BLaER1 treated with 17β-estradiol and CSF1 and Interleukin-3, amounts not matched to agents 10 nM and 100 nM (cell line): ENCODE measurements at regions not wholly inside any gene's neighbourhood (a gene's known extent, or its start where the extent isn't known, plus 50 kb on each side); places are given as distances from the start of the nearest gene placed in this dataset.

Experiments used
- H3K27ac ChIP-seq, 11 experiments: shearing (Covaris generic); formaldehyde crosslinking; 2 replicates each; pipeline ENCODE4 v1.8.1; 2022
- H3K27me3 ChIP-seq, 11 experiments: shearing (Covaris generic); formaldehyde crosslinking; 2 replicates each; pipeline ENCODE4 v1.8.1; 2022
- H3K36me3 ChIP-seq, 11 experiments: shearing (Covaris generic); formaldehyde crosslinking; 2 replicates each; pipeline ENCODE4 v1.8.1; 2022
- H3K4me1 ChIP-seq, 10 experiments: shearing (Covaris generic); formaldehyde crosslinking; 2 replicates each; pipeline ENCODE4 v1.8.1; 2022
- H3K4me2 ChIP-seq, 11 experiments: shearing (Covaris generic); formaldehyde crosslinking; 2 replicates each; pipeline ENCODE4 v1.8.1; 2022
- H3K4me3 ChIP-seq, 10 experiments: shearing (Covaris generic); formaldehyde crosslinking; 2 replicates each; pipeline ENCODE4 v1.8.1; 2022
- H3K9ac ChIP-seq, 11 experiments: shearing (Covaris generic); formaldehyde crosslinking; 2 replicates each; pipeline ENCODE4 v1.8.1; 2022
- H3K9me3 ChIP-seq, 11 experiments: shearing (Covaris generic); formaldehyde crosslinking; replicated peaks in 1 of 11; 2 replicates each; pipeline ENCODE4 v1.8.1; 2022
- H4K20me1 ChIP-seq, 11 experiments: shearing (Covaris generic); formaldehyde crosslinking; 2 replicates each; pipeline ENCODE4 v1.8.1; 2022
- Cebpa-rat ChIP-seq, 11 experiments: shearing (Covaris generic); IDR thresholded peaks; 2 replicates each; pipeline ENCODE4 v1.8.1; 2022

DNA sequence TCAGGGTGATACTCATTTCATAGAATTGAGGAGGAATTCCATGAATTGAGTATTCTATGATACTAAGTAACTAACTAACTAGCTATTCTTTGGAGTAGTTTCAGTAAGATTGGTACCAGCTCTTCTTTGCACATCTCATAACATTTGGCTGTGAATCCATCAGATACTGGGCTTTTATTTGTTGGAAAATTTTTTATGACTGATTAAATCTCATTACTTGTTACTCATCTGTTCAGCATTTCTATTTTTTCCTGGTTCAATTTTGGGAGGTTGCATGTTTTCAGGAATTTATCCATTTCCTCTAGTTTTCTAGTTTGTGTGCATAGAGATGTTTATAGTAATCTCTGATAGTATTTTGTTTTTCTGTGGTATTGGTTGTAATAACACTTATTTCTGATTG is 70.8 kb upstream of the FREM3 start:
- no peak overlapping the region for H3K4me2 ChIP-seq

DNA sequence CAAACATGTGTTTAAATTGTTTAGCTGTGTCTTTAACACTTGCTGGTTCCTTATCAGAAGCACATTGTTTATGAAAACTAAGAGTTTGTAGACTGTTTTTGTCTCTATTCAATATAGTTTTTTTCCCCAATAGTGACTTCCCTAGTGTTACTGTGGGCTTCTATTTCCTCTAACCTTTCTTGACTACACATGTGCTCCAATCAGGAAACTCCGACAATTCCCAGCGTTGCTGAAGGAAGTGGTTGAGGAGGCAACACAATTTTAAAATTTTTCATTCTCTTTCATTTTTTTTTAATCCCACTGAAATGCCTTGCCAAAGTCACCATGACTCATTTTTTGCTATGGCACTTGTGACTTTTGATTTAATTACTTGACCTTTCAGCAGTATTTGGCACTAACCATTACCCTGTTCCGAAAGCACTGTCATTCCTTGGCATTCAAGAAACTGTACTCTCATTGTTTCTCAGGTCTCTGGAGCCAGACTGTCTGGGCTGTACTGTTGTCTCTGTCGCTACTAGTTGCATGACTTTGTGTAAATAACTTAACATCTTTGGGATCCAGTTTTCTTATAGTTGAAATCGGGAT is 67.6 kb upstream of the FREM3 start:
- no peak for TF ChIP-seq Cebpa-rat (IDR thresholded peaks at IDR 0.05)
- Histone ChIP-seq H3K27ac (no peak overlapping the region), H3K4me3 (no peak overlapping the region), H4K20me1 (no peaks in the 10 kb centered on the region), H3K9me3 (no peaks in the 10 kb centered on the region), H3K36me3 (no peaks in the 10 kb centered on the region), H3K9ac (no peak overlapping the region), H3K27me3 (no peaks in the 10 kb centered on the region), H3K4me1 (no peaks in the 10 kb centered on the region), H3K4me2 (no peak overlapping the region)

More for the DNA sequence above, 70.8 kb upstream of the FREM3 start:
- H4K20me1 ChIP-seq, result no peaks in the 10 kb centered on the region
- no peaks in the 10 kb centered on the region for H3K9me3 ChIP-seq
- H3K4me1 ChIP-seq, result no peaks in the 10 kb centered on the region
- no peak for TF ChIP-seq Cebpa-rat (IDR thresholded peaks at IDR 0.05)
- H3K9ac ChIP-seq, result no peak overlapping the region
- H3K27ac ChIP-seq, result no peak overlapping the region
- no peak overlapping the region for H3K4me3 ChIP-seq
- H3K27me3 ChIP-seq, result no peaks in the 10 kb centered on the region
- no peaks in the 10 kb centered on the region for H3K36me3 ChIP-seq

DNA sequence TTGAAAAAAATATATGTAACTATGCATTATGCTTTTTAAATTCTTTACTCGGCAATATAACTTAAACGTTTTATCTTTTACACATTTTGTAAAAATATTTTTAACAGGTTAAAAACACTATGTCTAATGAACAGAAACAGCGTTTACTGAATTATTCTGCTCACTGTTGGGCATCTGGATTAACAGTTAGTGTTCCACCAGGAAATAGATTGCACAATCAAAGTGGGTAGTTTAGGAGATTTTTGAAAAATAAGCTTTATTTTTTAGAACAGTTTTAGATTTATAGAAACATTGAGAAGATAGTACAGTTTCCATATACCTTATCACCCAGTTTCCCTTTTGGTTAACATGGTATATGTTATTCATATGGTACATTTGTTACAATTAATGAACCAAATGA is 63.1 kb upstream of the FREM3 start:
- no peak for TF ChIP-seq Cebpa-rat (IDR thresholded peaks at IDR 0.05)
- Histone ChIP-seq H3K9me3 (no peaks in the 10 kb centered on the region), H3K4me1 (no peaks in the 10 kb centered on the region), H4K20me1 (no peaks in the 10 kb centered on the region), H3K9ac (no peak overlapping the region), H3K4me2 (no peak overlapping the region), H3K4me3 (no peak overlapping the region), H3K36me3 (no peaks in the 10 kb centered on the region), H3K27ac (no peak overlapping the region), H3K27me3 (no peaks in the 10 kb centered on the region)

DNA sequence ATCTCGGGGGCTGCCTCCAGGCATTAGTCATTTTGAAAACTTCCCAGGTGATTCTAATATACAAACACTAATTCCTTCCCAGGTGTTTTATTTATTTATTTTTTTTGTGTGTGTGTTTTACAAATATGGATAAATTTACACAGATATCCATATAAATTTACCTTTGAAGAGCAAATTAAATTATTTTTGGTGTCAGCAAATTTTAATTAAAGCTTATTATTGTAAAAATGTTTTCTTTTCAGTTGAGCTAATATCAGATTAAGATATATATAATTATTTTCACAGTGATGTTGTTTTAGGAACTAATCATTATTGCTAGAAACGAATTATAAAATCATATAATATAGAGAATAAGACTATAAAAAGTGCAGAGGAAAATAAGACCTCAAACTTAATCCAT is 62.0 kb upstream of the FREM3 start:
- no peak overlapping the region for H3K4me2 ChIP-seq
- no peak overlapping the region for H3K4me3 ChIP-seq
- no peaks in the 10 kb centered on the region for H4K20me1 ChIP-seq
- no peak for TF ChIP-seq Cebpa-rat (IDR thresholded peaks at IDR 0.05)
- no peaks in the 10 kb centered on the region for H3K4me1 ChIP-seq
- H3K27me3 ChIP-seq, result no peaks in the 10 kb centered on the region
- H3K9me3 ChIP-seq, result no peaks in the 10 kb centered on the region
- no peak overlapping the region for H3K27ac ChIP-seq
- H3K9ac ChIP-seq, result no peak overlapping the region
- H3K36me3 ChIP-seq, result no peaks in the 10 kb centered on the region
